ENCODE measurements at regions not wholly inside any gene's neighbourhood (a gene's known extent, or its start where the extent isn't known, plus 50 kb on each side); places are given as distances from the start of the nearest gene placed in this dataset.

- TF ChIP-seq NR3C1 (IDR thresholded peaks at IDR 0.05) (no peak), CTCF (IDR thresholded peaks at IDR 0.05) (no peak)
These were observed 71.6 kb downstream of the TDRD15 start (continued) for GRCh38 chr2:21195326-21195725.

GRCh38 chr2:21198637-21199036 is 74.9 kb downstream of the TDRD15 start:
- DNase-seq (ENCODE audit: low read depth in 1 of 2, low spot score in 1 of 2) (no peak), FAIRE-seq (no peak), ATAC-seq (no peak)
- Histone ChIP-seq H3K27ac (no peak overlapping the region), H3K4me3 (no peak overlapping the region), H3K4me1 (no peaks in the 10 kb centered on the region), H3K9me3 (no peaks in the 10 kb centered on the region), H3K4me2 (no peak overlapping the region)
- WGBS (ENCODE audit: missing lambda C conversion rate) = 30% methylated on average over 5 of the region's 5 CpGs
- TF ChIP-seq JUN (IDR thresholded peaks at IDR 0.05) = no peak
- TF ChIP-seq CHD4 (IDR thresholded peaks at IDR 0.05; ENCODE audit: borderline replicate concordance) = no peak
- no peak for TF ChIP-seq SREBF2 (IDR thresholded peaks at IDR 0.05)
- TF ChIP-seq GATA3 (IDR thresholded peaks at IDR 0.05; ENCODE audit: borderline replicate concordance) = no peak
- TF ChIP-seq E2F6 (IDR thresholded peaks at IDR 0.05; ENCODE audit: borderline replicate concordance, low read depth) = no peak
- no peak for TF ChIP-seq KDM1A (IDR thresholded peaks at IDR 0.05; ENCODE audit: low read depth)
- TF ChIP-seq MAFK (IDR thresholded peaks at IDR 0.05; ENCODE audit: partially characterized antibody) = no peak
- no peak for TF ChIP-seq BCL3 (IDR thresholded peaks at IDR 0.05)
- no peak for TF ChIP-seq HES2 (IDR thresholded peaks at IDR 0.05)
- TF ChIP-seq EHMT2 (IDR thresholded peaks at IDR 0.05; ENCODE audit: low read depth) = no peak
- no peak for TF ChIP-seq REST (IDR thresholded peaks at IDR 0.05)
- no peak for TF ChIP-seq HOXB5 (CRISPR knock-in tag; IDR thresholded peaks at IDR 0.05)
- no peak for TF ChIP-seq KDM5A (IDR thresholded peaks at IDR 0.05)
- TF ChIP-seq HEYL (CRISPR knock-in tag; IDR thresholded peaks at IDR 0.05) = no peak
- TF ChIP-seq CHD2 (IDR thresholded peaks at IDR 0.05; ENCODE audit: low read length, partially characterized antibody) = no peak
- no peak for TF ChIP-seq HMGXB4 (CRISPR knock-in tag; IDR thresholded peaks at IDR 0.05; ENCODE audit: borderline replicate concordance)
- ChIA-PET POLR2A (no interaction called here), CTCF (interaction anchor here (1.1 to 1.3 kb wide), 2 partner anchors 14 to 537 kb away, joined by 3 read pairs; no protein-coding TSS in a partner anchor)
